ENCODE measurements at regions not wholly inside any gene's neighbourhood (a gene's known extent, or its start where the extent isn't known, plus 50 kb on each side); places are given as distances from the start of the nearest gene placed in this dataset.

GRCh38 chr5:60325870-60326269, 374.1 kb downstream of the DEPDC1B start:
- no peaks in the 10 kb centered on the region for H3K27me3 ChIP-seq
- H3K4me3 ChIP-seq = no peak overlapping the region
- no peaks in the 10 kb centered on the region for H3K36me3 ChIP-seq
- 46% methylated on average over 2 of the region's 2 CpGs for WGBS
- H3K27ac ChIP-seq (replicated peaks in 1 of 4) = peak overlapping the region in 1 of 4 donors; percentile 25
- peaks cover 0 to 21% (median 9%) of the 10 kb centered on the region in 4 donors for H3K4me1 ChIP-seq
- intact Hi-C loops (cut with DNase I) = no loop called here
- no peaks in the 10 kb centered on the region for H3K9me3 ChIP-seq
- DNase-seq (ENCODE audit: extremely low spot score) = no peak
- TF ChIP-seq POLR2AphosphoS5 (IDR thresholded peaks at IDR 0.05) (no peak), POLR2A (IDR thresholded peaks at IDR 0.05; ENCODE audit: low read depth) (no peak), CTCF (IDR thresholded peaks at IDR 0.05) (no peak)

GRCh38 chr5:60323596-60323995, 376.4 kb downstream of the DEPDC1B start:
- no peak for DNase-seq (ENCODE audit: extremely low spot score)
- Histone ChIP-seq H3K4me1 (peaks cover 0 to 21% (median 9%) of the 10 kb centered on the region in 4 donors), H3K27ac (replicated peaks in 1 of 4) (no peak overlapping the region), H3K4me3 (no peak overlapping the region), H3K9me3 (peaks cover 0 to 8% (median 3%) of the 10 kb centered on the region in 4 donors), H3K27me3 (no peaks in the 10 kb centered on the region), H3K36me3 (no peaks in the 10 kb centered on the region)
- 59% methylated on average over 3 of the region's 3 CpGs for WGBS
- intact Hi-C loops (cut with DNase I) = no loop called here
- TF ChIP-seq CTCF (IDR thresholded peaks at IDR 0.05) (no peak), EP300 (IDR thresholded peaks at IDR 0.05) (no peak), POLR2A (IDR thresholded peaks at IDR 0.05; ENCODE audit: low read depth) (no peak), POLR2AphosphoS5 (IDR thresholded peaks at IDR 0.05) (no peak)

GRCh38 chr5:60312098-60312497, 387.9 kb downstream of the DEPDC1B start:
- WGBS = 100% methylated on average over 2 of the region's 2 CpGs

GRCh38 chr5:60299944-60300343, 400.0 kb downstream of the DEPDC1B start:
- Histone ChIP-seq H3K4me1 (peaks cover 0 to 14% (median 10%) of the 10 kb centered on the region in 4 donors), H3K36me3 (no peaks in the 10 kb centered on the region), H3K4me3 (no peak overlapping the region), H3K9me3 (no peaks in the 10 kb centered on the region), H3K27me3 (no peaks in the 10 kb centered on the region), H3K27ac (replicated peaks in 1 of 4) (no peak overlapping the region)
- whole genome bisulfite sequencing = 83% methylated on average over 2 of the region's 2 CpGs
- no peak for DNase-seq (ENCODE audit: extremely low spot score)
- TF ChIP-seq POLR2AphosphoS5 (IDR thresholded peaks at IDR 0.05) (no peak), CTCF (IDR thresholded peaks at IDR 0.05) (no peak), EP300 (IDR thresholded peaks at IDR 0.05) (no peak), POLR2A (IDR thresholded peaks at IDR 0.05; ENCODE audit: low read depth) (no peak)
- intact Hi-C loops (cut with DNase I) = no loop called here

More at GRCh38 chr5:60312098-60312497, 387.9 kb downstream of the DEPDC1B start:
- Histone ChIP-seq H3K4me3 (no peak overlapping the region), H3K27ac (replicated peaks in 1 of 4) (no peak overlapping the region), H3K27me3 (no peaks in the 10 kb centered on the region), H3K4me1 (peaks cover 0 to 17% (median 11%) of the 10 kb centered on the region in 4 donors), H3K36me3 (no peaks in the 10 kb centered on the region), H3K9me3 (no peaks in the 10 kb centered on the region)
- no peak for DNase-seq (ENCODE audit: extremely low spot score)
- intact Hi-C loops (cut with DNase I) = no loop called here
- no peak for TF ChIP-seq POLR2AphosphoS5 (IDR thresholded peaks at IDR 0.05)
- no peak for TF ChIP-seq CTCF (IDR thresholded peaks at IDR 0.05)
- TF ChIP-seq EP300 (IDR thresholded peaks at IDR 0.05) = no peak
- TF ChIP-seq POLR2A (IDR thresholded peaks at IDR 0.05; ENCODE audit: low read depth) = no peak

GRCh38 chr5:60297658-60298057, 402.3 kb downstream of the DEPDC1B start:
- intact Hi-C loops (cut with DNase I) = no loop called here
- Histone ChIP-seq H3K27me3 (no peaks in the 10 kb centered on the region), H3K4me1 (peaks cover 0 to 14% (median 10%) of the 10 kb centered on the region in 4 donors), H3K36me3 (no peaks in the 10 kb centered on the region), H3K4me3 (no peak overlapping the region), H3K27ac (replicated peaks in 1 of 4) (no peak overlapping the region), H3K9me3 (no peaks in the 10 kb centered on the region)
- TF ChIP-seq POLR2AphosphoS5 (IDR thresholded peaks at IDR 0.05) (no peak), CTCF (IDR thresholded peaks at IDR 0.05) (no peak), EP300 (IDR thresholded peaks at IDR 0.05) (no peak), POLR2A (IDR thresholded peaks at IDR 0.05; ENCODE audit: low read depth) (no peak)
- no peak for DNase-seq (ENCODE audit: extremely low spot score)
- WGBS = 60% methylated on average over 1 of the region's 1 CpG
